H9 (cell line): ENCODE measurements at regions not wholly inside any gene's neighbourhood (a gene's known extent, or its start where the extent isn't known, plus 50 kb on each side); places are given as distances from the start of the nearest gene placed in this dataset.

Source experiments
- DNase-seq: peaks from one replicate; pipeline ENCODE4 v3.0.0-alpha.2; 2017
- H2AFZ ChIP-seq: one replicate; pipeline ENCODE4 v1.6.1; 2013; ENCODE audit warnings: mild to moderate bottlenecking, low read length, control low read depth, moderate library complexity
- H2AK5ac ChIP-seq: 2 replicates; pipeline ENCODE4 v1.6.1; 2013; ENCODE audit warnings: low read length, control low read depth, mixed read lengths; ENCODE audit not compliant: insufficient read length
- H2BK120ac ChIP-seq: one replicate; pipeline ENCODE4 v1.6.1; 2013; ENCODE audit warnings: low read depth, mild to moderate bottlenecking, low read length, control low read depth, inconsistent platforms; ENCODE audit not compliant: poor library complexity, severe bottlenecking
- H2BK12ac ChIP-seq: 2 replicates; pipeline ENCODE4 v1.6.1; 2013; ENCODE audit warnings: low read length, control low read depth, mixed read lengths, low read depth; ENCODE audit not compliant: insufficient read length
- H2BK15ac ChIP-seq: 2 replicates; pipeline ENCODE4 v1.6.1; 2013; ENCODE audit warnings: low read depth, low read length, control low read depth
- H2BK20ac ChIP-seq: one replicate; pipeline ENCODE4 v1.6.1; 2013; ENCODE audit warnings: low read depth, mild to moderate bottlenecking, low read length, control low read depth, inconsistent platforms; ENCODE audit not compliant: poor library complexity, severe bottlenecking
- H2BK5ac ChIP-seq: 2 replicates; pipeline ENCODE4 v1.6.1; 2013; ENCODE audit warnings: low read length, control low read depth, mixed read lengths; ENCODE audit not compliant: insufficient read length
- H3K14ac ChIP-seq: 2 replicates; pipeline ENCODE4 v1.6.1; 2013; ENCODE audit warnings: low read length, control low read depth; ENCODE audit not compliant: insufficient read depth
- H3K18ac ChIP-seq: 2 replicates; pipeline ENCODE4 v1.6.1; 2013; ENCODE audit warnings: low read depth, mild to moderate bottlenecking, mixed read lengths, low read length, control low read depth; ENCODE audit not compliant: insufficient read length
- H3K23ac ChIP-seq: 2 replicates; pipeline ENCODE4 v1.6.1; 2013; ENCODE audit warnings: low read length, control low read depth, mixed read lengths, low read depth; ENCODE audit not compliant: insufficient read length
- H3K23me2 ChIP-seq: 2 replicates; pipeline ENCODE4 v1.6.1; 2013; ENCODE audit warnings: low read depth, mild to moderate bottlenecking, mixed read lengths, low read length, control low read depth; ENCODE audit not compliant: insufficient read length, poor library complexity, severe bottlenecking
- H3K27ac ChIP-seq: 2 replicates; pipeline ENCODE4 v1.5.1; 2013; ENCODE audit warnings: low read length, control low read depth, mixed read lengths, low read depth; ENCODE audit not compliant: insufficient read length
- H3K27me3 ChIP-seq: 2 replicates; pipeline ENCODE4 v1.6.1; 2013; ENCODE audit warnings: low read length, control low read depth, inconsistent platforms; ENCODE audit not compliant: insufficient read depth
- H3K4ac ChIP-seq: 2 replicates; pipeline ENCODE4 v1.6.1; 2013; ENCODE audit warnings: low read depth, mild to moderate bottlenecking, control low read depth, inconsistent platforms, low read length, moderate library complexity
- H3K4me1 ChIP-seq: 2 replicates; pipeline ENCODE4 v1.6.1; 2013; ENCODE audit warnings: low read length, control low read depth, inconsistent platforms; ENCODE audit not compliant: insufficient read depth
- H3K4me2 ChIP-seq: 2 replicates; pipeline ENCODE4 v1.6.1; 2013; ENCODE audit warnings: low read length, control low read depth, mixed read lengths; ENCODE audit not compliant: insufficient read length, insufficient read depth
- H3K56ac ChIP-seq: 2 replicates; pipeline ENCODE4 v1.6.1; 2013; ENCODE audit warnings: low read depth, mild to moderate bottlenecking, mixed read lengths, low read length, control low read depth; ENCODE audit not compliant: insufficient read length
- H3K79me1 ChIP-seq: 2 replicates; pipeline ENCODE4 v1.6.1; 2013; ENCODE audit warnings: low read depth, mild to moderate bottlenecking, moderate library complexity, low read length, control low read depth, inconsistent platforms; ENCODE audit not compliant: insufficient read depth, poor library complexity, severe bottlenecking
- H3K79me2 ChIP-seq: 2 replicates; pipeline ENCODE4 v1.6.1; 2013; ENCODE audit warnings: low read length, control low read depth, inconsistent platforms; ENCODE audit not compliant: insufficient read depth
- H3K9ac ChIP-seq: 2 replicates; pipeline ENCODE4 v1.6.1; 2013; ENCODE audit warnings: low read length, control low read depth, mixed read lengths; ENCODE audit not compliant: insufficient read length; ENCODE audit errors: extremely low read depth
- H3K9me3 ChIP-seq: one replicate; pipeline ENCODE4 v1.6.1; 2013; ENCODE audit warnings: low read depth, low read length, inconsistent platforms; ENCODE audit not compliant: control insufficient read depth
- H3T11ph ChIP-seq: one replicate; pipeline ENCODE4 v1.6.1; 2013; ENCODE audit warnings: mild to moderate bottlenecking, low read length, control low read depth, inconsistent platforms
- H4K20me1 ChIP-seq: one replicate; pipeline ENCODE4 v1.6.1; 2013; ENCODE audit not compliant: control insufficient read depth, insufficient read length, insufficient read depth
- H4K5ac ChIP-seq: 2 replicates; pipeline ENCODE4 v1.6.1; 2013; ENCODE audit warnings: low read depth, mild to moderate bottlenecking, mixed read lengths, low read length, control low read depth; ENCODE audit not compliant: insufficient read length
- H4K8ac ChIP-seq: replicated peaks from 2 replicates; pipeline ENCODE4 v1.6.1; 2013; ENCODE audit warnings: low read length, control low read depth, mixed read lengths, low read depth; ENCODE audit not compliant: insufficient read length
- H4K91ac ChIP-seq: 2 replicates; pipeline ENCODE4 v1.6.1; 2013; ENCODE audit warnings: low read depth, mild to moderate bottlenecking, moderate library complexity, mixed read lengths, low read length, control low read depth; ENCODE audit not compliant: insufficient read length
- H3K27ac Mint-ChIP-seq, 3 experiments: 2 replicates in 2 of 3; 3 replicates in 1 of 3; pipeline ENCODE4 v1.8.0; 2020 to 2021; ENCODE audit warnings: mixed read lengths in 3 of 3, mild to moderate bottlenecking in 1 of 3, moderate library complexity in 1 of 3
- H3K27me3 Mint-ChIP-seq: 2 replicates; pipeline ENCODE4 v1.8.0; 2021; ENCODE audit warnings: low read depth, mild to moderate bottlenecking, moderate library complexity, mixed read lengths
- H3K36me3 Mint-ChIP-seq, 3 experiments: 2 replicates in 2 of 3; 3 replicates in 1 of 3; pipeline ENCODE4 v1.8.0; 2020 to 2021; ENCODE audit warnings: low read depth in 3 of 3, mixed read lengths in 3 of 3; ENCODE audit not compliant: insufficient read depth in 1 of 3
- H3K4me1 Mint-ChIP-seq, 2 experiments: 2 replicates each; pipeline ENCODE4 v1.8.0; 2020; ENCODE audit warnings: mixed read lengths in 2 of 2
- H3K4me3 Mint-ChIP-seq, 2 experiments: 2 replicates in 1 of 2; 3 replicates in 1 of 2; pipeline ENCODE4 v1.8.0; 2020 to 2021; ENCODE audit warnings: mild to moderate bottlenecking in 2 of 2, mixed read lengths in 2 of 2, moderate library complexity in 1 of 2
- H3K9me3 Mint-ChIP-seq, 2 experiments: 2 replicates in 1 of 2; 3 replicates in 1 of 2; pipeline ENCODE4 v1.8.0; 2020; ENCODE audit warnings: mild to moderate bottlenecking in 2 of 2, mixed read lengths in 2 of 2, moderate library complexity in 1 of 2
- WGBS: extraction: QIAGEN DNeasy Blood & Tissue Kit; methylation state at CpG from one replicate; pipeline ENCODE4 v1.1.7; 2013; ENCODE audit warnings: missing lambda C conversion rate, low lambda C conversion rate, mixed read lengths; ENCODE audit not compliant: insufficient read length; ENCODE audit errors: extremely low coverage; 5-methylcytosine and 5-hydroxymethylcytosine counted together
- TF ChIP-seq, protein P1 (sequence below): fragments of 200-600 bp; sonication (generic); conservative IDR thresholded peaks from 3 replicates; pipeline ENCODE4 v1.8.0; 2021; ENCODE audit warnings: antibody characterized with exemption, mild to moderate bottlenecking

DNA sequence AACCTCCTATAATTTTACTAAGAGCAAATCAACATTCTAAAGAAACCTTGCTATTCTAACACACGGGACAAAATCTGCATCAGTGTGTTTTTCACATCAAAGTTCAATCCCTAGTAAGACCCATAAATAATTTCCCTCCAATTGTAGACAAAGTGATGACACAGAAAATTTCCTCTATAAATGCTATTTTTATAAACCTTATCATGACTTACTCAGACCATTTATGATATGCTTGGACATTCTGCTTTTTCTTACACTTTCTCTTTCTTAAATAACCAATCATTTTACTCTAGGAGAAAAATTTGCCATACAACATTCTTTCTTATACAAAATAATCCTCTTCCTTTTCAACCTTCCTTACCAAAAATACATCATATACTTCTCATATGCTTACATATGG is 67.0 kb downstream of the SDR9C7 start:
- TF ChIP-seq, protein P1, sequence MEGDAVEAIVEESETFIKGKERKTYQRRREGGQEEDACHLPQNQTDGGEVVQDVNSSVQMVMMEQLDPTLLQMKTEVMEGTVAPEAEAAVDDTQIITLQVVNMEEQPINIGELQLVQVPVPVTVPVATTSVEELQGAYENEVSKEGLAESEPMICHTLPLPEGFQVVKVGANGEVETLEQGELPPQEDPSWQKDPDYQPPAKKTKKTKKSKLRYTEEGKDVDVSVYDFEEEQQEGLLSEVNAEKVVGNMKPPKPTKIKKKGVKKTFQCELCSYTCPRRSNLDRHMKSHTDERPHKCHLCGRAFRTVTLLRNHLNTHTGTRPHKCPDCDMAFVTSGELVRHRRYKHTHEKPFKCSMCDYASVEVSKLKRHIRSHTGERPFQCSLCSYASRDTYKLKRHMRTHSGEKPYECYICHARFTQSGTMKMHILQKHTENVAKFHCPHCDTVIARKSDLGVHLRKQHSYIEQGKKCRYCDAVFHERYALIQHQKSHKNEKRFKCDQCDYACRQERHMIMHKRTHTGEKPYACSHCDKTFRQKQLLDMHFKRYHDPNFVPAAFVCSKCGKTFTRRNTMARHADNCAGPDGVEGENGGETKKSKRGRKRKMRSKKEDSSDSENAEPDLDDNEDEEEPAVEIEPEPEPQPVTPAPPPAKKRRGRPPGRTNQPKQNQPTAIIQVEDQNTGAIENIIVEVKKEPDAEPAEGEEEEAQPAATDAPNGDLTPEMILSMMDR: no peak
- Histone ChIP-seq H3K23me2 (no peaks in the 10 kb centered on the region), H2BK5ac (no peak overlapping the region), H3K14ac (no peak overlapping the region), H3T11ph (no peak overlapping the region), H3K9ac (no peak overlapping the region), H3K23ac (no peak overlapping the region), H4K5ac (no peak overlapping the region), H2AFZ (no peak overlapping the region), H2BK20ac (no peak overlapping the region), H2BK12ac (no peak overlapping the region), H4K91ac (no peak overlapping the region), H3K4me1 (no peaks in the 10 kb centered on the region), H3K4ac (no peak overlapping the region), H3K79me2 (no peaks in the 10 kb centered on the region), H3K9me3 (peaks cover 49% of the 10 kb centered on the region), H3K18ac (no peak overlapping the region), H3K27me3 (no peaks in the 10 kb centered on the region), H3K4me2 (no peak overlapping the region), H2BK120ac (no peak overlapping the region), H2BK15ac (no peak overlapping the region), H4K8ac (no peak overlapping the region), H3K27ac (no peak overlapping the region), H4K20me1 (no peaks in the 10 kb centered on the region), H3K79me1 (no peaks in the 10 kb centered on the region), H3K56ac (no peak overlapping the region), H2AK5ac (no peak overlapping the region)
- H3K27me3 Mint-ChIP-seq: peaks cover 6% of the 10 kb centered on the region
- WGBS: no CpG with 5 or more reads among the region's 1 CpG
- DNase-seq: no peak
- H3K4me1 Mint-ChIP-seq: no peaks in the 10 kb centered on the region
- peaks cover 15 to 38% (median 22%) of the 10 kb centered on the region in 3 experiments; a peak in 5 of 7 replicates for H3K36me3 Mint-ChIP-seq
- peaks cover 76 to 79% of the 10 kb centered on the region in 2 experiments for H3K9me3 Mint-ChIP-seq
- H3K4me3 Mint-ChIP-seq: no peak overlapping the region
- no peak overlapping the region for H3K27ac Mint-ChIP-seq
